C4-2B (cell line): ENCODE measurements at regions not wholly inside any gene's neighbourhood (a gene's known extent, or its start where the extent isn't known, plus 50 kb on each side); places are given as distances from the start of the nearest gene placed in this dataset.

Source experiments
- CTCF ChIP-seq: fragments of 450-650 bp; conservative IDR thresholded peaks from 2 replicates; pipeline ENCODE4 v1.5.1; 2017; ENCODE audit warnings: mild to moderate bottlenecking
- ZFX ChIP-seq: fragments of 450-650 bp; IDR thresholded peaks from 2 replicates; pipeline ENCODE4 v1.6.1; 2017

GRCh38 chr3:73215901-73216300, 154.4 kb downstream of the EBLN2 start:
- TF ChIP-seq CTCF (no peak), ZFX (no peak)
